ENCODE measurements at regions not wholly inside any gene's neighbourhood (a gene's known extent, or its start where the extent isn't known, plus 50 kb on each side); places are given as distances from the start of the nearest gene placed in this dataset.
"Not testable (repeated sequence)": the region's sequence is repeated elsewhere in the genome, so short reads cannot be mapped to it uniquely, and the experiment has no call there.

DNA sequence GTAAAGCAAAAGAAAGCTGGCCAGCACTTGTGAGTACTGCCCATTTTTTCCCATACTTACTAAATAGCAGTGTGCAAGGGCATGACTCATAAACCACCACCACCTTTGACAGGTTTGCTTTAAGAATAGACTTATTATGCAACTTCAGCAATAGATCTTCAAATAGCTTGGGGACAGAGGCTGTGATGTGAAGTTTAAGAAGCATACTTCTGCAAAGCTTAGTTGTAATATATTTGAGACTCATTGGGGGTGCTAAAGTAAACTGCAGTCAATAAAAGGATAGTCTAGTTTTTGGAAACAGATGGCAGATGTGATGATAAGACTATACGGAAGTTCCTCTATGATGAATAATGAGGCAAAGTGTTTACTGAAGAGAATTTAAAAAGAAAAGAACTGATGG lies 210.0 kb downstream of the PLA2G4A start:
- DNase-seq = no peak

DNA sequence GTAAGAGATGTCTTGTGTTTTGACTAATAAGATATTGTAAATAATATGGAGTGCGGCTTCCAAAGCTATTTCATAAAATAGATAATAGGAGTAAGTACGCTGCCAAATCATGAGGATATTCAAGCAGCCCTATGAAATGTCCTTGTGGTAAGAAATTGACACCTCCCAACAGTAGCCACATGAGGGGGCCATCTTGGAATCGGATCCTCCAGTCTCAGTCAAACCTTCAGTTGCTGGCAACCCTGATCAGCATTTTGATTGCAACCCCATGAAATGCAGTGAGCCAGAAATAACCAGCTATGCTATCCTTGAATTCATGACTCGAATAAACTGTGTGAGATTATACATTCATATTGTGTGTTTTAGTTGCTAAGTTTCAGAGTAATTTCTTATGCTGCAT lies 212.4 kb downstream of the PLA2G4A start:
- no peak for DNase-seq

DNA sequence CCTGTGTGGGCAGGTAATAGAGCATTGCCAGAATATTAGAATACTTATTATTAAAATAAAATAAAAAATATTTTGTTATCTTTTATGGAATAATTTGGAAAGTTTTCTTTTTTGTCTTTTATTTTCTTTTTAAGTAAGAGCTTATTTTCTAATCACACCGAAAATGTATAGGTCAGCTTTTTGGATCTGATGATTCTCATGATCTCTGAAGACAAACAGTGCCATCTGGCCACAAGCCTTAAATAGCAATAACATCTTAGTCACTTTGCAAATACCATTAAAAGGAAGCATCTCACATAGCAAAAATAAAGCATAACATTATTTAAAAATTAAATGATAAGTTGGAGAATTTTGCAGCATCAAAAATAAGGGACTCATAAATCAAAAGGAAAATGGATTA lies 213.8 kb downstream of the PLA2G4A start:
- no peak for DNase-seq

DNA sequence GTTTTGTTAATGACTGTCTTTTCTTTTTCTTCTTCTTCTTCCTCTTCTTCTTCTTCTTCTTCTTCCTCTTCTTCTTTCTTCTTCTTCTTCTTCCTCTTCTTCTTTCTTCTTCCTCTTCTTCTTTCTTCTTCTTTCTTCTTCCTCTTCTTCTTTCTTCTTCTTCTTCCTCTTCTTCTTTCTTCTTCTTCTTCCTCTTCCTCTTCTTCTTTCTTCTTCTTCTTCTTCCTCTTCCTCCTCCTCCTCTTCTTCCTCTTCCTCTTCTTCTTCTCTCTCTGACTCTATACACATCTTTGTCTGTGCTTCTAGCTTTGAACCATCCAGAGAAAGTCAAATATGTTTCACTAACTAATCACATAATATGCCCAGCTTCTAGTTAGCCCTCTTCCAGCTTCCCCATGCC lies 214.7 kb downstream of the PLA2G4A start:
- not testable (repeated sequence) for DNase-seq

DNA sequence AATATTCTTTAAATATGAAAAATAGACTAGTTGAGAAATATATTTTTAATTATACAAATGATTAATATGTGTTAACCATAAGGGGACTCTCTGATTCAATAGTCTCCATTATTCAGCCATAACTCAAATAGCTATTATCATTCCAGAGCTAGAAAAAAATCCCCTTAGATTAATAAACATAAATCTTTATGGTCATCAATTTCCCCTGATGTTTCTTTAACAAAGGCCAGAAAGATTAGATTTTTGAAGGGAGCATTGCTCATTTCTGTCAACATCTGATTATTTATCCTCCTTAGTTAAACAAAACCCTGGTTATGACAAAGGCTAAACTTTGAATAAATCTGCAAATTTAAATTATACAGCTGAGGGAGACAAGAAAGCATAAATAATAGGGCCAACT lies 215.7 kb downstream of the PLA2G4A start:
- no peak for DNase-seq

DNA sequence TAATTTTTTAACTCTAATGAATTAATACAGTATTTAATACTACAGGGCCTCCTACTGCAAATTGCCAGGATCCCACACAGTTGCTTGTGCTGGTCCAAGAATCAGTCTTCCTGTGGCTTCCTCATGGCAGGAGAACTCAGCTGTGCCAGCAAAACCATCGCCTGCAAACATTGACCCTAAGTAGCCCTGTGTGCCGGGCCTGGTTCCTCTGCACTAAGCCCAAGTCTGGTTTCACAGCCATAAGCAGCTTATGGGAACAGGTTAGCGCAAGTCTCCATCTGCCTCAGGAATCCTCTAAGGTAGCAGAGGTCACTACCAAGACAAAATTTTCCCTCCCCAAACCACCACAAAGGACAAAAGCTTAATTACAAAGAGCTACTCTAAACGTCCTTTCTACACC lies 216.6 kb downstream of the PLA2G4A start:
- no peak for DNase-seq

DNA sequence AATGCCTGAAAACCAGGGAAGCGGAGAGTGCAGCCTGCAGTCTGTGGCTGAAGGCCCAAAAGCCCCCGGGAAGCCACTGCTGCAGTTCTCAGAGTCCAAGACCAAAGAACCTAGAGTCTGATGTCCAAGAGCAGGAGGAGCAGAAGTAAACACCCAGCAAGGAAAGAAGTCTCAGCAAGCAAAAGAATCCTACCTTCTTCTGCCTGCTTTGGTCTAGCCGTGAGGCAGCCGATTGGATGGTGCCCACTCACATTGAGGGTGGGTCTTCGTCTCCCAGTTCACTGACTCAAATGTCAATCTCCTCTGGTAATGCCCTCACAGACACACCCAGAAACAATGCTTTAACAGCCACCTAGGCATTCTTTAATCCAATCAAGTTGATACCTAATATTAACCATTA lies 217.5 kb downstream of the PLA2G4A start:
- no peak for DNase-seq

DNA sequence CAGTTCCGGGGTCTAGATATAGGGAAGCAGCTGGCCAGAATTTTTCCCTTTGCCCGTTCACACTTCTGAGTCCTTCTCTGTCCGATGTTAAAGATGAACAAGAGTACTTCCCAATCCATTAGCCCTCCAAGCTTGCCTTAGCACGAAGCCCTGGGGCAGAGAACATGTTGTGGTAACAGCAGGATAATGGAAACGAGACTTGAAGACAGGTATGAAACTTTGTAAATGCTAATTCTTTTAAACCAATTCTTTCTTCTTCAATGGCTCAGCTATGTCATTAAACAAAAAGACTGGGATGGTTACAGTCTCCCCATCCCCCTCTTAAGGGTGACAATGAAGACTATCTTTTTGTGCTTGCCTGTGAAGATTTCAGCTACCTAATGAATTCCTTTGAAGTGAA lies 218.5 kb downstream of the PLA2G4A start:
- no peak for DNase-seq

DNA sequence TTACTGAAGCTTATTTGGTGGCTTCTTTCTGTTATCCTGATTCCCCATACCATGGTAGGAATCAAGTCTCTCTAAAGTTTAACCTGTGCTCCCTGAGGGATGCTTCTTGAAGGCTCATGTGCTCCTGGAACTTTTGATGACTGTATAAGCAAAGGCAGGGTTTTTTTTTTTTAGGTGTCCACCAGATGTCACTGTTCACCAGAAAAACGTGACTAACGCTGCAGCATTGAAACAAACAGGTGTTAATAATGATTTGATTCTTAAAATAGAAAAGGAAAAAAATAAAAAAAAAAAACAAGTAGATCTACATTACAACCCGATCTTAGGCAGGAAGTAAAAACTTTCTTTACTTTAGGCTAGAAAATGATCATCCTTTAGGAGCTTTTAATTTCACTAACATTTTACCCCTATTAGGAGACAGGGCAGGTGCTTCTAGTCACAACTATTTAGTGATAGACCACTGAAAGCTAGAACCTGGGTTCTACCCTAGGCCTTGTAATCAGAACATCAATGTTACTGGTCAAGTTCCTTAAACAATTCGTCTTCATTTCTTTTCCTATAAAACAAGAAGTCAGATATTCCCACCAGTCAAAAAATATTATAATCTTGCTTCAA lies 223.0 kb downstream of the PLA2G4A start:
- DNase-seq = peak; percentile 39

DNA sequence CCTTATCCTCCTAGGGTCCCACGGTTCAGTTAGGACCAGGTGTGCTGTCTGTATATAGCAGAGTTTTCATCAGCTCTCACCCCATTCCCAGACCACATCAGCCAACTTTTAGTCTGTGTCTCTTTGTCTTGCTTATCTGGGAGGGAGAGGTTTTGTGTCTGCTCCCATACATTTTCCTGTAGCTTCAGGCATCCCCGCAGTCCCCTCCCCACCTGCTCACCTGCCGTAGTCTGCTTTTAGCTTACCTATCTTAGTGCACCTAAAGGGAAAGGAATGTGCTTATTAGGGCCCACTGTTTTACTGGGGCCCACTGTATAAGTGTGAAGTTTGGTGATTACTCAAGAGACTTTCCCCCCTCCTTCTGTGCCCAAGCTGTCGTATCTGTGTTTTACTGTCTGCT lies 225.1 kb downstream of the PLA2G4A start:
- DNase-seq = no peak

DNA sequence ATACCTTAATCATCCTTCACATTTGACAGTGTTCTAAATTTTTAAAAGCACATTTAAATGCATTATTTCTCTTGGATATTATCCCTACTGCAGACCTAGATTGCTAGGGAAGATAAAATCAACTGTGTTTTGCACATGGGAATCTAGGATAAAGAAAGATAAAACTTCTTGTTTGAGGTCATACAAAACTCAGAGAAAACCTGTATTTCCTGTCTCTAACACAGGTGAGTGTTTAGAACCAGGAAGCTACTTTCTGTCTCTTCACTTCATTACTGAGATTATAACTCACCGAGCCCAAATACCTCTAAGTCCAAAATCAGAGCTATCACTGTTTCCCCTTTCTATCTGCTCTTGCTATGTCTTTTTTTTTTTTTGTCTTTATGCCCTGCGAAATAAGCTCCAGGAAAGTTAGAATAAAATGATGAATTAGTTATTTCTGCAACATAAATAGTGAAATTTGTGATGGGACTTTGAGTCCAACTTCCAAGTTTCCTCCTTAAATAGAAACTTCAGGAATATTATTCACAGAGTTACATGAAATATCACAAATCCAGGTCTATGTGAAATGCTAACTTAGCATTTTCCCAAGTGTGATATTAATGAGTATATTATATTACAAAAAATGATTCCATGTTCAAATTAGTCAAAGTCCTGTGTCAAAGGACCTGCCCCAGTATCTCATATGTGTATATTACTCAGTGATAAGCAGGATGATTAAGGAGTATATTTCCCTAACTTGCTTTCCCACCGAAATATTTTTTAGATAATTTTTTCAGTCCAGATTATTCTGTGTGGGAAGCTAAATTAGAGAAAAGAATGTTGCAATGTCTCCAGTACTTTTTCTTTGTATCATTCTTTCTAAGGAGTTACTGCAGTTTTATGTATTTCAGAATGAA lies 226.4 kb downstream of the PLA2G4A start:
- no peak for DNase-seq

DNA sequence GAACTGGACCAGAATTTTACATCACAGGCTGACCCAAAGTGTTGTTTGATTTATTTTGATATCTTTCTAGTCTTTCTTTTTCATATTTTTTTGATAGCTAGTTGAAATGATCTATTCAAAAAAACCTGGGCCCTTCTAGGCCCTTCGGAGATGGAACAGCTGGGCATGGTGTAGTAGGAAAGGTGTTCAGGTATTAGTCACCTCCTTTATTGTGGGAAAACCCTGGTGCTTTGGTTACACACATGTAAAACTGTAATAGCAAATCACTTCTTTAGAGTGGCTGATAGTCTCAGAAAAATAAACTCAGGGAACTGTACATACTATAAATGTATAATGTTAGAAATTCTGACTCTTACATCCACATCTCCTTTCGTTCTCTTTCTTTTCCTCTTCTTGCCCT lies 234.5 kb downstream of the PLA2G4A start:
- no peak for DNase-seq

DNA sequence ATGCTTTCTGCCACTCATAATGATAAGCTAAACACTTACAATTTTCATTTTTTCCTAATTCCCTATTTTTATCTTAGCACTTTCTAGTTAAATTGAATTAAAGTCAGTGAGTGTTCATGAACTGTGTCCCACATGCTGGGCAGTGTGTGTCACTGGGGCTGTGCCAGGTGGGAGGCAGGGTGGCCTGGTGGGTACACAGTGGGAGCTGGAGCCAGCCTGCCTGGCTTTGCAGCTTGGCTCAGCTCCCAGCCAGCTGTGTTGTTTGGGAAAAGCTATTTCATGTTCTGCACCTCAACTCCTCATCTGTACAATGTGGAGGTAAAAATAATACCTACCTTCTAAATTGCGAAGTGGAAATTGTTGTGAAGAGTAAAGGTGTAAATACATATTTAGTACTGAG lies 238.4 kb downstream of the PLA2G4A start:
- DNase-seq = no peak

DNA sequence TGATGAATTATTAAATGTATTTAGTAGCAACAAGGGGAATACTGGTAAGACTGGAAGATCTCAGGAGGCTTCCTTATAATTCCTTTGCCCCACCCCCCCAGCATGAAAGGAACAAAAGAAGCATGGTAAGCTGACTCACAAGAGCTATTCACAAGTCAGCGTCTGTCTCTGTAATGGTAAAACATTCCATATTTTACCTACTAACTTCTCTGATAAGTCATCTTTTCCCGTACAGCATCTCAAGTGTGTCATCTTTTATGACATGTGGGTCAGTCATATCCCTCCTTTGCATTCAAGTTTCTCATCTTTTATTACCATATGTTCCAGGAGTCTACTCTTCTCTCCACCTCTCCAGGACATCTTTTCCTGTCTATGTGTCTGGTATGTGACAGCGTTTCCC lies 241.3 kb downstream of the PLA2G4A start:
- no peak for DNase-seq

DNA sequence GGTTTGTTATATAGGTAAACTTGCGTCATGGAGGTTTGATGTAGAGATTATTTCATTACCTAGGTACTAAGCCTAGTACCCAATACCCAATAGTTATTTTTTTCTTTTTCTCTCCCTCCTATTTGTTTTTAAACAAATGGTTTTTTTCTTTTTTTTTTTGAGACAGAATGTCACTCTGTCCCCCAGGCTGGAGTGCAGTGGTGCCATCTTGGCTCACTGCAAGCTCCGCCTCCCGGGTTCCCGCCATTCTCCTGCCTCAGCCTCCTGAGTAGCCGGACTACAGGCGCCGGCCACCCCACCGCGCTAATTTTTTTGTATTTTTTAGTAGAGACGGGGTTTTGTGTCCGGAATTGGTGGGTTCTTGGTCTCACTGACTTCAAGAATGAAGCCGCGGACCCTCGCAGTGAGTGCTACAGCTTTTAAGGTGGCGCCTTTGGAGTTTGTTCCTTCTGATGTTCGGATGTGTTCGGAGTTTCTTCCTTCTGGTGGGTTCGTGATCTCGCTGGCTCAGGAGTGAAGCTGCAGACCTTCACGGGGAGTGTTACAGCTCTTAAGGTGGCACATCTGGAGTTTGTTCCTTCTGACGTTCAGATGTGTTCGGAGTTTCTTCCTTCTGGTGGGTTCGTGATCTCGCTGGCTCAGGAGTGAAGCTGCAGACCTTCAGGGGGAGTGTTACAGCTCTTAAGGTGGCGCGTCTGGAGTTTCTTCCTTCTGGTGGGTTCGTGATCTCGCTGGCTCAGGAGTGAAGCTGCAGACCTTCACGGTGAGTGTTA lies 243.7 kb downstream of the PLA2G4A start:
- not testable (repeated sequence) for DNase-seq

DNA sequence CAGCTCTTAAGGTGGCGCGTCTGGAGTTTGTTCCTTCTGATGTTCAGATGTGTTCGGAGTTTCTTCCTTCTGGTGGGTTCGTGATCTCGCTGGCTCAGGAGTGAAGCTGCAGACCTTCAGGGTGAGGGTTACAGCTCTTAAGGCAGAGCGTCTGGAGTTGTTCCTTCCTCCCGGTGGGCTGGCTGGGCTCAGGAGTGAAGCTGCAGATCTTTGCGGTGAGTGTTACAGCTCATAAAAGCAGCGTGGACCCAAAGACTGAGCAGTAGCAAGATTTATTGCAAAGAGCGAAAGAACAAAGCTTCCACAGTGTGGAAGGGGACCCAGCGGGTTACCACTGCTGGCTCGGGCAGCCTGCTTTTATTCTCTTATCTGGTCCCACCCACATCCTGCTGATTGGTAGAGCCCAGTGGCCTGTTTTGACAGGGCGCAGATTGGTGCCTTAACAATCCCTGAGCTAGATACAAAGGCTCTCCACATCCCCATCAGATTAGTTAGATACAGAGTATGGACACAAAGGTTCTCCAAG lies 244.3 kb downstream of the PLA2G4A start:
- not testable (repeated sequence) for DNase-seq

DNA sequence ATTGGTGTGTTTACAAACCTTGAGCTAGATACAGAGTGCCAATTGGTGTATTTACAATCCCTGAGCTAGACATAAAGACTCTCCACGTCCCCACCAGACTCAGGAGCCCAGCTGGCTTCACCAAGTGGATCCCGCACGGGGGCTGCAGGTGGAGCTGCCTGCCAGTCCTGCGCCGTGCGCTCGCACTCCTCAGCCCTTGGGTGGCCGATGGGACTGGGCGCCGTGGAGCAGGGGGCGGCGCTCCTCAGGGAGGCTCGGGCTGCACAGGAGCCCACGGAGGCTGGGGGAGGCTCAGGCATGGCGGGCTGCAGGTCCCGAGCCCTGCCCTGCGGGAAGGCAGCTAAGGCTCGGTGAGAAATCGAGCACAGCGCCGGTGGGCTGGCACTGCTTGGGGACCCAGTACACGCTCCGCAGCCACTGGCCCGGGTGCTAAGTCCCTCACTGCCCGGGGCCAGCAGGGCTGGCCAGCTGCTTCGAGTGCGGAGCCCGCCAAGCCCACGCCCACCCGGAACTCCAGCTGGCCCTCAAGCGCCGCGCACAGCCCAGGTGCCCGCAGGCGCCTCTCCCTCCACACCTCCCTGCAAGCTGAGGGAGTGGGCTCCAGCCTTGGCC lies 245.0 kb downstream of the PLA2G4A start:
- not testable (repeated sequence) for DNase-seq

DNA sequence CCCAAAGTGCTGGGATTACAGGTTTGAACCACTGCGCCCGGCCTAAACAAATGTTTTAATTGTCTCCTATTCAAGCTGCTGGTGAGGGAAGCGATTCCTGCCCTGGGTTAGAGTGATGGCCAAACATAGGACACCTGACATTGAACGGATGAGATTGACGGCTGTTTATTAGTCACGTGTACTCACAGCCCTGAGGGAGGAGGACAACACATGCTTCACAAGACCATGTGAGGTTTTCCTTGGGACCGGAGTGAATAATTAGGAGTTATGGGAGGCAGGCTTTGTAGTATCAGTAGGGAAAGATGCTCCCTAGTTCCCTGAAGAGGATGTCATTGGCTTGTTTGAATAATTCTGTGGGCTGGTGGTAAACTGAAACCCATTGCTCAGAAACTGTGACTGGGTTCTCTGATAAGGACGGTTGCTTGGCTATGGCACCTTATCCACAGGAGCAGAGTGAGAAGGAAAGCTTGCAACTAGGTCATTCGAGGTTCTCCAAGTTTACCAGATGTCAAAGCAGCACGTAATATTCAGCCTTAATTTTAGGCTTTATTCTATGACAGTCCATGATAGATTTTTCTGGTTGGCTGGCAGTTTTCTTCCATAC lies 245.8 kb downstream of the PLA2G4A start:
- DNase-seq = no peak

DNA sequence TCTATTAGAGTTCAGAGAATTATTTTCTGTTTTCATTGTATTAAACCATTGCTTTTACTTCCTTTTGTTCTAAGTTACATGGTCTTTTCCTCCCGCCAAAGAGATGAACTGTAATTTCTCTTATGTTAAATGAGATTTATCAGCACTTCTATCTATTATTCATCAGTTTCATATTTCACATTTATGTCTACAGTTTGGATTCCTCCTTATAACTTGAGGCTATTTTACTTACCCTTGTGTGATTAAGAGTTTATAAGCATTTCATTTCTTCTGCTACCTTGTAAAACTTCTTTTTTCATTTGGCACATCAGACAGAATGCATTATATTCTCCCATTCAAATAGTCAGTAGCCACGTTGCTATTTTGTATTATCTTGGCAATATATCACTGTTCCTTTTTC lies 248.2 kb downstream of the PLA2G4A start:
- DNase-seq = no peak

DNA sequence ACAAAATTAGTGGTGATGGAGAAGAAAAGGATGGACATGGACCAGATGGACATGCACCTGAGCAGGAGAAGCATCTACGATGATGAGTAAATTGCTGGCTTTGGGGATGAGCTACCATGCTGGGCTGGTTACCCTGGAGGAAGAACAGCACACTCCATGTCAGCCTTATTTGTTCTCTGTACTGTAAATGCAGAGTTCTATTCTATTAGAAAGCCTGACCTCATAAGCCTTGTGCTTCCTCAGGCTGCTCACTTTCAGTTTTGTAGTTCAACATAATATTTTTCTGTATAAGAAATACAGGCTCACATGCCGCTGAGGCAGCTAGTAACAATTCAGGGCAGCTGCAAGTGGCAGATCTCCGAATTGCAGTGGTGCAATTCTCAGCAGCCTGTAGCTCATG lies 249.6 kb downstream of the PLA2G4A start:
- no peak for DNase-seq

DNA sequence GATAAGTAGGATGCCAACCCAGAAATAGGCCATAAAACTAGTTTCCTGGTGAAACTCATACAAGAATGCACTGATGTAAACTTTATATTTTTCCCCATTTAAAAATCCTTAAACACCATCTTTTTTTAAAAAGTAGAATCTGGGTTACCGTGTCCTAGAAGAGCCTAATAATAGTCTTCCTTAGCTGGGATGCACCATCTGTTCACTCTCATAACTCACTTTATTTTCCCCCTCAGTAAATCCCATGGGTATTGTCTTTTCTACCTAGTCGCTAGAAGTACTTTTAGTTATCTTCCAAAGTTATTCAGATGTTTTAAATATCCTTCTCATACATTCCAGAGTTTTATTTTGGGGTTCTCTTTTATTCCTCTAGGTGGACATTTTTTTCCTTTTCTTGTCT lies 250.2 kb downstream of the PLA2G4A start:
- DNase-seq = no peak

DNA sequence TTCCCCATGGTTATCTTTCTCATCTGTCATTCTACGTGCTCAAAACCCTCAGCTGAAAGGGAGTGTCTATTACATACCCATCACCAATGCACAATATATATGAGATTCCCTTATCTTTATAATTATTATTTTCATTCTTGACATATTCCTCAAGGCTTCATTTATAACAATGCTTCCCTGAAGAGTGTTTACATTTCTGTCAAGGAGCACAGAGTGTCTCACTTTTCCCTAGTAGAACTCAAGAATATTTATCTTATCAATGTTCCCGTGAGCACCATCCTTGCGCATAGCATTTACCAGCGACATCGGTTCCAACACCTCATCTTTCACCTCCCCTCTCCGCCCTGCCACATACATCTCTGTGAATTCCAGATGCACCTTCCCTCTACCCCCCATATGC lies 250.6 kb downstream of the PLA2G4A start:
- no peak for DNase-seq

DNA sequence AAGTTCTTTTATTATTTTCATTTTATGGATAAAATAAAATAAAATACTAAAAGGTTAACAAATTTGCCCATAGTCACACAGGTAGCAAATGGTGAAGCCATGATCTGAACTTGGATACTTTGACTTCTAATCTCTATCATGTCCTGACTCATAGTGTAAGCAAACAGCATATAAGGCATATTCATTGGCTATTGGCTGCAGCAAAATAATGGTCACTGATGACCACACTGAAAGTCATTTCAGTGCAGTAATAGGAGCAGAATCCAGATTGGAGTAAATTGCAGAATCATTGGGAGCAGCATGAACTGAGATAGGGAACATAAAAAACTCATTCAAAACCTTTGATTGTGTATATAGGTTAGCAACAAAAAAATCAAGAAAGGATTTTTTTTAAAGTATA lies 262.9 kb downstream of the PLA2G4A start:
- DNase-seq = no peak
